GM19438 (cell line): ENCODE measurements at regions not wholly inside any gene's neighbourhood (a gene's known extent, or its start where the extent isn't known, plus 50 kb on each side); places are given as distances from the start of the nearest gene placed in this dataset.

Experiments
- ATAC-seq: cut with Tn5 transposase; IDR thresholded peaks from one replicate; pipeline ENCODE4 v1.9.1; 2021; ENCODE audit warnings: low read depth; ENCODE audit not compliant: unreplicated experiment

- ATAC-seq = no peak
These were observed 1295.1 kb downstream of the EFNB2 start for GRCh38 chr13:105240371-105240770.

GRCh38 chr13:105232439-105232838, 1303.0 kb downstream of the EFNB2 start:
- no peak for ATAC-seq

- ATAC-seq = no peak
These were observed 1303.5 kb downstream of the EFNB2 start for GRCh38 chr13:105232006-105232405.

GRCh38 chr13:105231579-105231978, 1303.9 kb downstream of the EFNB2 start:
- ATAC-seq = no peak

- ATAC-seq = no peak
These were observed 1314.6 kb downstream of the EFNB2 start for GRCh38 chr13:105220881-105221280.

- no peak for ATAC-seq
These were observed 1315.4 kb downstream of the EFNB2 start for GRCh38 chr13:105220063-105220462.

GRCh38 chr13:105219651-105220050, 1315.8 kb downstream of the EFNB2 start:
- ATAC-seq = no peak

GRCh38 chr13:105213512-105213911, 1322.0 kb downstream of the EFNB2 start:
- no peak for ATAC-seq

- ATAC-seq = no peak
These were observed 1327.7 kb downstream of the EFNB2 start for GRCh38 chr13:105207572-105208293.

GRCh38 chr13:105202354-105202753, 1333.1 kb downstream of the EFNB2 start:
- ATAC-seq = no peak

GRCh38 chr13:105201351-105201750, 1334.1 kb downstream of the EFNB2 start:
- no peak for ATAC-seq

- no peak for ATAC-seq
These were observed 1335.3 kb downstream of the EFNB2 start for GRCh38 chr13:105200181-105200580.

- ATAC-seq = no peak
These were observed 1339.4 kb downstream of the EFNB2 start for GRCh38 chr13:105196052-105196451.

GRCh38 chr13:105193026-105193425, 1342.4 kb downstream of the EFNB2 start:
- no peak for ATAC-seq

- ATAC-seq = no peak
These were observed 1351.3 kb downstream of the EFNB2 start for GRCh38 chr13:105184201-105184600.

GRCh38 chr13:105177265-105177900, 1358.1 kb downstream of the EFNB2 start:
- no peak for ATAC-seq

GRCh38 chr13:105170438-105170837, 1365.0 kb downstream of the EFNB2 start:
- no peak for ATAC-seq

GRCh38 chr13:105168295-105168694, 1367.2 kb downstream of the EFNB2 start:
- no peak for ATAC-seq

- no peak for ATAC-seq
These were observed 1368.1 kb downstream of the EFNB2 start for GRCh38 chr13:105167385-105167784.

- peak; percentile 80 for ATAC-seq
These were observed 1369.9 kb downstream of the EFNB2 start for GRCh38 chr13:105165449-105166125.

- ATAC-seq = no peak
These were observed 1375.6 kb downstream of the EFNB2 start for GRCh38 chr13:105159841-105160240.

GRCh38 chr13:105153611-105154010, 1381.9 kb downstream of the EFNB2 start:
- ATAC-seq = no peak
